NCI-H2227 (cell line): ENCODE measurements at regions not wholly inside any gene's neighbourhood (a gene's known extent, or its start where the extent isn't known, plus 50 kb on each side); places are given as distances from the start of the nearest gene placed in this dataset.
"Not testable (repeated sequence)": the region's sequence is repeated elsewhere in the genome, so short reads cannot be mapped to it uniquely, and the experiment has no call there.

Experiments used
- DNase-seq: peaks from one replicate; lab custom pipeline; 2025; ENCODE audit not compliant: unreplicated experiment; lab: John Stamatoyannopoulos, UW

DNA sequence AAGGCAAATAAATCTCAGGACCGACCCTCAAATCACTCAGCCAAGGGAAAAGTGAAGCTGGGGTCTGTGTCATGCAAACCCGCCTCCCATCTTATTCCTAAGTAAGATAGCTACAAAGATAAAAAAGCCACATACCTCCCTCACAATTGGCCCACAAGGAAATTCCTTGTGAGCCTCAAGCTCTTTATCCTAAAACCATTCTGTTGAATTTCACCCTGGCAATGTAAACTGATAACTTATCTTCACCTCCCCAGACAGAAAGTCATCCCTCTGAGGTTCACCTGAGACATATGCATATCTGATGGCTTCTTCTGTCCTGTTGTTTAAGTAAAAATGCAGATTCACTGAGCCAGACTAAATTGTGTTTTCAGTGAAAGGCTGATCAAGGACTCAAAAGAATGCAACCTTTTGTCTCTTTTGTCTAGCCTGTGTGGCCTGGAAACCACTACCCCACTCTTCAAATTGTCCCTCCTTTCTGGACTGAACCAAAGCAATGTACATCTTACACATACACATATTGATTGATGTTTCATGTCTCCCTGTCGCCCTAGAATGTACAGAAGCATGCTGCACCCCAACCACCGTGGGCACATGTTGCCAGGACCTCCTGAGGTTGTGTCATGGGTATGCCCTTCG lies 91.3 kb downstream of the MFAP3L start:
- DNase-seq: no peak

- no peak for DNase-seq
Observed at GRCh38 chr4:169933531-169933930, 92.7 kb downstream of the MFAP3L start.

- peak; percentile 76 for DNase-seq
Observed at GRCh38 chr4:169931964-169932363, 94.2 kb downstream of the MFAP3L start.

- DNase-seq: not testable (repeated sequence)
Observed at GRCh38 chr4:169930755-169931154, 95.4 kb downstream of the MFAP3L start.

DNA sequence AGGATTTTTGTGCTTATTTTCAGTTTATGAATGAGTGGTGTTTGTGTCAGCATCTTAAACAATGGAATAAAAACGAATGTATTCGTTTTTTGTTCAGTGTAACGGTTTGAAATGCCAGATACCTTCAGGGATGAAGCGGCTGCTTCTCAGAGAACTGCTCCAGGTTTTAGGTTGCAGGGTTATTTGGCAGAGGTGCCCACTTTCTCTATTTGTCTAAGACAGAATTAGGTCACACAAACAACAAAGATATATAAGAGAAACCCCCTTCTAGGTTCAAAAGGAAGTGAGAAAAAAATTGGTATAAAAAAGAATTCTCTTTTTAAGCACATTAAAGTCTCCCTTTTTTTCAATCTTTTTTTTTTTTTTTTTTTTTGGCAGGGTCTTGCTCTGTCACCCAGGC lies 98.9 kb downstream of the MFAP3L start:
- no peak for DNase-seq

DNA sequence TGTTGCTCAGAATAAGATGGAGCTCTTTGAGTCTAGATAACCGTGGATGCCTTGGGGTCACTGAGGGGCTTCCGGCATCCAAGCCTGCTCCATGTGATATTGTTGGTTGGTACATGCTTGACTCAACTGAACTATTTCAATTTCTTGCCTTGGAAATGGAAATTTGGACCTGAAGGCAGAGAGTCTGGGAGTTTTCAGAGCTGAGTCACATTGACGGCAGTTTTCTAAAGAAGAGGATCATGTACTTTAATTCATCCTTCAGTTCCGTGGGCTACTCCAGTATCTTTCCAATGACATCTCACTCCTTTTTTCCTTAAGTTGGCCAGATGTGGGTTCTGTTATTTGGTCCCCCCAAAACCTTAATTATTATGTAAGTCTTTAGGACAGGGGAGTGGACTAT lies 100.5 kb downstream of the MFAP3L start:
- DNase-seq: no peak

- no peak for DNase-seq
Observed at GRCh38 chr4:169922632-169923276, 103.4 kb downstream of the MFAP3L start.

GRCh38 chr4:169921732-169922131 lies 104.5 kb downstream of the MFAP3L start:
- no peak for DNase-seq

- no peak for DNase-seq
Observed at GRCh38 chr4:169921237-169921636, 105.0 kb downstream of the MFAP3L start.

DNA sequence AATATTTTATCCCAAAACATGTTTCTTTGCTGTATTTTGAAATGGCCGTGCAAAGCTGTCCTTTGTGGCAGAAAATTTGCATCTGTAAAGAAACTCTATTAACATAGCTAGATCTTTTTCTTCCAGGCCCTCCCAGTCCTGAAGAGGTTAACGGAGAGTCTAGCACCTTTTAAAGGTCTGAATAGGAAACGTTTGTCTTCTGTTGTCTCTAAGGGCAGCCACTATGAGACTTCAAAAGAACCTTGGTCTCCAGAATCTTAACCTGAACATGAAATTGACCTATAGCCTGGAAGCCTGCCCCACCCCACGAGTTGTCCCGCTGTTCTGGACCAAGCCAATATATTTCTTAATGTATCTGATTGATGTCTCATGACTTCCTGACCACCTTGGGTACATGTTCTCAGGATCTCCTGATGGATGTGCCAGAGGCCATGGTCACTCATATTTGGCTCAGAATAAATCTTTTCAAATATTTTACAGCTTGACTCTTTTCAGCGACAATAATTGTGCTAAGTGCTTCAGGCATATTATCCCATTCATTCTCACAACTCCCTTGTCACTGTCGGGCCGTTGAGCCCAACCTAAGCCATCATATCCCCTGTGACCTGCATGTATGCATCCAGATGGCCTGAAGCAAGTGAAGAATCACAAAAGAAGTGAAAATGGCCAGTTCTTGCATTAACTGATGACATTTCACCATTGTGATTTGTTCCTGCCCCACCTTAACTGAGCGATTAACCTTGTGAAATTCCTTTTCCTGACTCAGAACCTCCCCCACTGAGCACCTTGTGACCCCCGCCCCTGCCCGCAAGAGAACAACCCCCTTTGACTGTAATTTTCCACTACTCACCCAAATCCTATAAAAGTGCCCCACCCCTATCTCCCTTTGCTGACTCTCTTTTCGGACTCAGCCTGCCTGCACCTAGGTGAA lies 106.7 kb downstream of the MFAP3L start:
- not testable (repeated sequence) for DNase-seq

- DNase-seq: no peak
Observed at GRCh38 chr4:169915545-169915944, 110.7 kb downstream of the MFAP3L start.

DNA sequence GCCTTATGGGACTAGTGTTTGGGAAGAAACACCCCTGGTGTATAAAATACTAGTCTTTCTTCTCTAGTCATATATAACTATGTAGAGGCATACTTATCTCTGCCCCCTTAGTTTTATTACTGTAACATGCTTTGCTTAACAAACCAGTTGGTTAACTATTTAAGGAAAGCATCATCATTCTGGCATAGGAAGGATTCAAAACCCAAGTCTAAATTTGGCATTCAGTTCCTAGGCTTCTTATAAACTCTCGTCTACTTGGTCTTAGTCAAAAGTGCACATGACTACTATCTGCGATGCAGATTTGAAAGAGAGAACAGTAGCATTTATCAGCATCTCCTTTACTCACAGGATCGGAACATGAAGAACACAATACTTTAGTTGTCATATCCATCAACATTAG lies 111.3 kb downstream of the MFAP3L start:
- DNase-seq: no peak

DNA sequence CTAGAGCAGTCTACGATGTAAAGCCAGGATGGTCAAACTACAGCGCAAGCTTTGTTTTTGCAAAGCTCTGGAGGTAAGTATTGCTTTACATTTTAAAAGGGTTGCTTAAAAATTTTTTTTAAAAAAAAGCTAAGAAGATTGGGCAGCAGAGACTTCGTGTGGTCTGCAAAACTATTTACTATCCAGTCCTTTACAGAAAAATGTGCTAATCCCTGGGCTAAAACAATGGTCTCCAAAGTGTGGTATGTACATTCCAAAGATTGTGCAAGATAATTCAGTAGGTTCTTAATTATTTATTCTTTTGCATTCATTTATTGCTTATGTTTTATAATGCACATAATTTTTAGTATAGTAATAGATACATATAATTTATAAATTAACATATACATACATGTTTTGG lies 113.2 kb downstream of the MFAP3L start:
- no peak for DNase-seq

DNA sequence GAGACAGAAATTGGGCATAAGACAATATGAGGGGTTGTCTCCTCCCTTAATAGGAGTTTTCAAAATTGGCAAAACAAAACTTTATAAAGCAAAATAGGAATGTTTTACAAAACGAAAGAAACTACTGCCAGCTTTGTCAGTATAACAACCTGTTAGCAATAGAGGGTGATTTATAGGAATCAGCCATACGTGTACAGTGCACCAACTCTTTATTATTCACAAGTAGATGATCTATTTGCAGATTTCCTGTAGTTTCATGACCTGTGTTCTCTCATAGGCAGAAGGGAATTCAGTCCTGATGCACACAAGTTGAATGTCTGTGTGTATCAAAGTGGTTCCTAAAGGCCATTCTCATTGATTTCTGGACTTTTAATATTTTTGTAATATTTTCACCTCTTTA lies 116.3 kb downstream of the MFAP3L start:
- DNase-seq: no peak

- DNase-seq: no peak
Observed at GRCh38 chr4:169909479-169909878, 116.7 kb downstream of the MFAP3L start.

DNA sequence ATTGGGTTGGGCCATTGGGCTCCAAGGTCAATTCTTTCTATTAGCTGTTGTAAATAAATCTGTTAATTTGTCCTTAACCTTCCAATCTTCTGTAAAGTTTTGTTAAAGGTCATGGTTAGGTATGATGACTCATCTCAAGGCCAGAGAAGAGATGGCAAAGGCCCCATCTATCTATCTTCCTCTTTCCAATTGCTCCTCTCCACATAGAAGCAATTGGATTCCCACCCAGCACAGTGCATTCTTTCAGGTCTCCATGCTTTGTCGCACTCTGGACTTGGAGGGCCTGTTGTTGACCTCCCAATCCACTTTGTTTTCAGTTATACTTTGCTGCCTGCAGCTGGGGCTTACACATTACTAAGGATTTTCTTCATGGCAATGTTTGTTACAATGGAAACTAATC lies 118.5 kb downstream of the MFAP3L start:
- no peak for DNase-seq

GRCh38 chr4:169906821-169907220 lies 119.4 kb downstream of the MFAP3L start:
- DNase-seq: no peak

DNA sequence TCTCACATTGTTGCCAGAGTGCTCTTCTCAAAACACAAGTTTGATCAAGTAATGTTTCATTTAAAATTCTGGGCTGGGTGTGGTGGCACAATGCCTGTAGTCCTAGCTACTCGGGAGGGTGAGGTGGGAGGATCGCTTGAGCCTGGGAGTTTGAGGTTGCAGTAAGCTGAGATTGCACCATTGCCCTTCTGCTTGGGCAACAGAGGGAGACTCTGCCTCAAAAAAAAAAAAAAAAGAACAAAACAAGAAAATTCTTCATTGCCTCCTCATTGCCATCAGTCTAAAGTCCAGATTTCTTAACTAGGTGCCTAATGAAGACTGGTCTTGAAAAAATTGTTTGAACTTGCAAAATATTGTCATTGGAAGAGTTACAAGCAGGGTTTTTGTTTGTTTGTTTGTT lies 120.1 kb downstream of the MFAP3L start:
- DNase-seq: no peak

GRCh38 chr4:169902658-169903345 lies 123.4 kb downstream of the MFAP3L start:
- DNase-seq: no peak

DNA sequence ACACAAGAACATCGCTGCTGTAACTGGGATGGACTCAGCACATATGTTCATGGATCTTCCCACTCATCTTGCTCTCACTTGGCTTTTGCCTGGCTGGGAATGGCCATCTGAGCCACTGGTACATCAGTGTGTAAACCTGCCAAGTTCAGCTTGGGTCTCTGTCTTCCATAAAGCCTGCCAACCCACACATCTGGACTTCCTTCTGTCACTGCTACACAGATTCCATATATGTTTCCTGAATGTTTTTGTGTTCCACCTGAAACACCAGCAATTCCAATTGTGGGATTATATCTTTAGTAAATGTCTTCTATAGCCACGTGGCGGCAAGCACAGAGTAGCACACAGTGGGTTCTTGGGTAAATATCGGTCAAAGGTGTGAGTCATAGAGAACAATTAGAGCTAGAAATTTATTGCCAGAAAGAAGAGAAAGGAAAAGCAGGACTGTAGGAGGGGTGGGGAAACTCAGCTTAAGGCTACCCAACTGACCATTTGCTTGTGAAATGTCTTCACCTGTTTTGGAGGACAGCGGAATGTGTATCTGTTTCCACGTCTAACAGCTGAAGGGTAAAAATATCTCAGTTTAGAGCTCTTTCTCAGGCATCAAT lies 125.9 kb downstream of the MFAP3L start:
- no peak for DNase-seq

- no peak for DNase-seq
Observed at GRCh38 chr4:169899295-169899694, 126.9 kb downstream of the MFAP3L start.
